Tibial nerve (tissue), 4 donors: ENCODE measurements at regions not wholly inside any gene's neighbourhood (a gene's known extent, or its start where the extent isn't known, plus 50 kb on each side); places are given as distances from the start of the nearest gene placed in this dataset.

Source experiments
- CTCF ChIP-seq, 5 experiments: fragments of 200-600 bp in 3 of 5; fragments of 450-650 bp in 2 of 5; sonication (generic) in 3 of 5; IDR thresholded peaks; one replicate each; pipeline ENCODE4 v1.5.1; 2016 to 2019; ENCODE audit warnings: antibody characterized with exemption in 5 of 5, mild to moderate bottlenecking in 3 of 5, moderate library complexity in 2 of 5
- EP300 ChIP-seq, 2 donors: sonication (generic); formaldehyde crosslinking; IDR thresholded peaks; one replicate each; pipeline ENCODE4 v1.6.1; 2017; ENCODE audit warnings: antibody characterized with exemption in 2 of 2, mild to moderate bottlenecking in 1 of 2
- POLR2A ChIP-seq, 2 donors: fragments of 450-650 bp; IDR thresholded peaks; one replicate each; pipeline ENCODE4 v1.6.1; 2017; ENCODE audit warnings: antibody characterized with exemption in 2 of 2, mild to moderate bottlenecking in 2 of 2, moderate library complexity in 2 of 2

GRCh38 chr12:58537278-58537677, 383.0 kb downstream of the LRIG3 start:
- TF ChIP-seq CTCF (IDR thresholded peaks at IDR 0.05) (no peak), POLR2A (IDR thresholded peaks at IDR 0.05) (no peak), EP300 (IDR thresholded peaks at IDR 0.05) (no peak)
